Caco-2 (cell line): ENCODE measurements at regions not wholly inside any gene's neighbourhood (a gene's known extent, or its start where the extent isn't known, plus 50 kb on each side); places are given as distances from the start of the nearest gene placed in this dataset.

Experiments
- BruUV-seq: library from RNA; stranded (reverse); fragments of 400-500 nt; replicated peaks from 2 replicates; lab custom pipeline; 2021; lab: Mats Ljungman, UMichigan
- CTCF ChIA-PET: fragments of 300-600 bp; sonication (Branson Sonifier 250); formaldehyde crosslinking; loops from one replicate; lab custom pipeline; 2022; ENCODE audit warnings: antibody characterized with exemption; lab: Charles Lee
- POLR2A ChIA-PET: fragments of 300-600 bp; sonication (Branson Sonifier 250); formaldehyde crosslinking; loops from one replicate; lab custom pipeline; 2022; ENCODE audit warnings: antibody characterized with exemption; lab: Charles Lee
- DNase-seq, 2 experiments: peaks; one replicate each; pipeline versions ENCODE4 v3.0.0 to v3.0.0-alpha.2; 2020 to 2022
- H3K27me3 ChIP-seq: replicated peaks from 2 replicates; pipeline ENCODE4 v1.6.0; 2011; ENCODE audit warnings: low read length; ENCODE audit not compliant: control insufficient read depth, insufficient read depth
- H3K36me3 ChIP-seq: 2 replicates; pipeline ENCODE4 v1.5.1; 2011; ENCODE audit warnings: low read length; ENCODE audit not compliant: control insufficient read depth, insufficient read depth
- H3K4me1 ChIP-seq: fragments of 250-450 bp; sonication (Bioruptor Pico); 2 replicates; pipeline ENCODE4 v1.5.1; 2020; ENCODE audit warnings: mild to moderate bottlenecking
- H3K4me3 ChIP-seq: 2 replicates; pipeline ENCODE4 v1.5.1; 2011; ENCODE audit warnings: low read depth, mild to moderate bottlenecking, control low read depth, low read length
- H3K9me3 ChIP-seq: fragments of 250-450 bp; sonication (Bioruptor Pico); 2 replicates; pipeline ENCODE4 v1.5.1; 2020; ENCODE audit warnings: mild to moderate bottlenecking, moderate library complexity
- H3K27ac Mint-ChIP-seq: one replicate; pipeline ENCODE4 v1.8.0; 2022; ENCODE audit warnings: mixed read lengths; ENCODE audit not compliant: unreplicated experiment
- H3K27me3 Mint-ChIP-seq: one replicate; pipeline ENCODE4 v1.8.0; 2022; ENCODE audit warnings: mixed read lengths; ENCODE audit not compliant: insufficient read depth, unreplicated experiment
- H3K36me3 Mint-ChIP-seq: one replicate; pipeline ENCODE4 v1.8.0; 2022; ENCODE audit warnings: mild to moderate bottlenecking, mixed read lengths; ENCODE audit not compliant: insufficient read depth, unreplicated experiment
- H3K4me1 Mint-ChIP-seq: one replicate; pipeline ENCODE4 v1.8.0; 2022; ENCODE audit warnings: low read depth, mixed read lengths; ENCODE audit not compliant: unreplicated experiment
- H3K4me3 Mint-ChIP-seq: one replicate; pipeline ENCODE4 v1.8.0; 2022; ENCODE audit warnings: mild to moderate bottlenecking, moderate library complexity, mixed read lengths; ENCODE audit not compliant: unreplicated experiment
- H3K9me3 Mint-ChIP-seq: one replicate; pipeline ENCODE4 v1.8.0; 2022; ENCODE audit warnings: mixed read lengths; ENCODE audit not compliant: unreplicated experiment
- intact Hi-C: fragments of 100-400 bp; cut with micrococcal nuclease; formaldehyde crosslinking; loops from one replicate; pipeline ENCODE4 v1.10.0; 2022; ENCODE audit not compliant: unreplicated experiment
- TF ChIP-seq, protein P1 (sequence below), 2 experiments: fragments of 200-600 bp in 1 of 2; IDR thresholded peaks; 1 replicate in 1 of 2; 2 replicates in 1 of 2; pipeline versions ENCODE4 v1.5.1 to v1.8.0; 2011 to 2022; ENCODE audit warnings: antibody characterized with exemption in 1 of 2, control low read depth in 1 of 2, inconsistent platforms in 1 of 2, low read depth in 1 of 2, low read length in 1 of 2, mild to moderate bottlenecking in 1 of 2, moderate library complexity in 1 of 2; ENCODE audit not compliant: insufficient read depth in 1 of 2, severe bottlenecking in 1 of 2, unreplicated experiment in 1 of 2

DNA sequence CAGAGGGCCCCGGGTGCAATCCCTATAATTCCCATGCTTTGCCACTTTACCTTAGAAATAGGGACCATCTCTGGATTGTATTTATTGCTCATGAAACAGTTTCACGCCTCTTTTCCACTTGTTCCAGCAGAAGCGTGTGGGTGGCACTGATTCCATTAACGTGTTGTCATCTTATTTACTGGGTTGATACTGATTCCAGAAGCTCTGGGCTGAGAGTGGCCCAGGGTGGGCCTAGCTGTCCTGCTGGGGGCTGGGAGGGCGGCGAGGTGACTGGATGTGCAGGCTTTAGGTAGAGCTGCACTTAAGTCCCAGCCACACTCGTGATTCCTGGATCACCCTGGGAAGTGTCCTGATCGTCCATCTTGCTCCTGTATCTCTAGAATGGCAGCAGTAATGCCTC is 155.0 kb downstream of the TEX29 start:
- 0 out of 2 replicates have a peak, but pooled peaks cover 2% of the 10 kb centered on the region for H3K9me3 ChIP-seq
- H3K27me3 Mint-ChIP-seq = peaks cover 36% of the 10 kb centered on the region
- ChIA-PET POLR2A (no interaction called here), CTCF (interaction anchor here (0.7 kb wide), 1 partner anchor 969 kb away, joined by 3 read pairs; no protein-coding TSS in a partner anchor)
- no peak overlapping the region for H3K4me3 Mint-ChIP-seq
- H3K9me3 Mint-ChIP-seq = no peaks in the 10 kb centered on the region
- BruUV-seq = no TSS peak
- TF ChIP-seq, protein P1, sequence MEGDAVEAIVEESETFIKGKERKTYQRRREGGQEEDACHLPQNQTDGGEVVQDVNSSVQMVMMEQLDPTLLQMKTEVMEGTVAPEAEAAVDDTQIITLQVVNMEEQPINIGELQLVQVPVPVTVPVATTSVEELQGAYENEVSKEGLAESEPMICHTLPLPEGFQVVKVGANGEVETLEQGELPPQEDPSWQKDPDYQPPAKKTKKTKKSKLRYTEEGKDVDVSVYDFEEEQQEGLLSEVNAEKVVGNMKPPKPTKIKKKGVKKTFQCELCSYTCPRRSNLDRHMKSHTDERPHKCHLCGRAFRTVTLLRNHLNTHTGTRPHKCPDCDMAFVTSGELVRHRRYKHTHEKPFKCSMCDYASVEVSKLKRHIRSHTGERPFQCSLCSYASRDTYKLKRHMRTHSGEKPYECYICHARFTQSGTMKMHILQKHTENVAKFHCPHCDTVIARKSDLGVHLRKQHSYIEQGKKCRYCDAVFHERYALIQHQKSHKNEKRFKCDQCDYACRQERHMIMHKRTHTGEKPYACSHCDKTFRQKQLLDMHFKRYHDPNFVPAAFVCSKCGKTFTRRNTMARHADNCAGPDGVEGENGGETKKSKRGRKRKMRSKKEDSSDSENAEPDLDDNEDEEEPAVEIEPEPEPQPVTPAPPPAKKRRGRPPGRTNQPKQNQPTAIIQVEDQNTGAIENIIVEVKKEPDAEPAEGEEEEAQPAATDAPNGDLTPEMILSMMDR (IDR thresholded peaks at IDR 0.05; ENCODE audit: insufficient read depth in 1 of 2, low read depth in 1 of 2, low read length in 1 of 2, severe bottlenecking in 1 of 2, unreplicated experiment in 1 of 2) = no peak
- H3K27me3 ChIP-seq = no peaks in the 10 kb centered on the region; the same call in 1 of the 2 replicates
- H3K36me3 ChIP-seq = no peaks in the 10 kb centered on the region
- DNase-seq = no peak
- H3K4me1 Mint-ChIP-seq = no peaks in the 10 kb centered on the region
- H3K4me1 ChIP-seq = no peaks in the 10 kb centered on the region
- no peak overlapping the region for H3K27ac Mint-ChIP-seq
- intact Hi-C loops = no loop called here
- H3K4me3 ChIP-seq = no peak overlapping the region
- H3K36me3 Mint-ChIP-seq = no peaks in the 10 kb centered on the region

DNA sequence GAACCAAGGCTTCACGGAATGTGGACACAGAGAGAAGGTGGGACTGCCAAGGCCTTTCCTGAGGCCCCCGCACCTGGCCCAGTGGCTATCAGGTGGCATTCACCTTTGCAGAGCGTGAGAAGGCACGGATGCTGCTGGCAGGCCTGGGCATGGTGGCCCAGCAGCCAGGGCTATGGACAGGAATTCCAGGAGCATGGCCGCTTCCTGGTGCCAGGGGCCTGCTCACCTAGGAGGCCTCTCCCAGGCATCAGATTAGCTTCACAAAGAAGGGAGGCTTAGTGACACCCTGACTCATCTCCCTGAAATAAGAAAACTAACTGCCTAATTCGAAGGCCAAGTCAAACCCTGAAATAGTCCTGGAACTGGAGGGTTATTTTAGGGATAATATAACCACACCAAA is 155.8 kb downstream of the TEX29 start:
- Mint-ChIP-seq H3K27ac (no peak overlapping the region), H3K36me3 (no peaks in the 10 kb centered on the region), H3K4me3 (no peak overlapping the region), H3K4me1 (no peaks in the 10 kb centered on the region), H3K9me3 (no peaks in the 10 kb centered on the region), H3K27me3 (peaks cover 41% of the 10 kb centered on the region)
- BruUV-seq = no TSS peak
- Histone ChIP-seq H3K4me1 (no peaks in the 10 kb centered on the region), H3K36me3 (no peaks in the 10 kb centered on the region), H3K27me3 (no peaks in the 10 kb centered on the region; the same call in 1 of the 2 replicates), H3K4me3 (no peak overlapping the region), H3K9me3 (0 out of 2 replicates have a peak, but pooled peaks cover 2% of the 10 kb centered on the region)
- CTCF ChIA-PET = interaction anchor here (0.6 to 0.7 kb wide), 2 partner anchors 212 to 968 kb away, joined by 3 read pairs; no protein-coding TSS in a partner anchor
- POLR2A ChIA-PET = no interaction called here
- TF ChIP-seq, protein P1 (IDR thresholded peaks at IDR 0.05; ENCODE audit: insufficient read depth in 1 of 2, low read depth in 1 of 2, low read length in 1 of 2, severe bottlenecking in 1 of 2, unreplicated experiment in 1 of 2) = no peak
- intact Hi-C loops = no loop called here
- DNase-seq = no peak

DNA sequence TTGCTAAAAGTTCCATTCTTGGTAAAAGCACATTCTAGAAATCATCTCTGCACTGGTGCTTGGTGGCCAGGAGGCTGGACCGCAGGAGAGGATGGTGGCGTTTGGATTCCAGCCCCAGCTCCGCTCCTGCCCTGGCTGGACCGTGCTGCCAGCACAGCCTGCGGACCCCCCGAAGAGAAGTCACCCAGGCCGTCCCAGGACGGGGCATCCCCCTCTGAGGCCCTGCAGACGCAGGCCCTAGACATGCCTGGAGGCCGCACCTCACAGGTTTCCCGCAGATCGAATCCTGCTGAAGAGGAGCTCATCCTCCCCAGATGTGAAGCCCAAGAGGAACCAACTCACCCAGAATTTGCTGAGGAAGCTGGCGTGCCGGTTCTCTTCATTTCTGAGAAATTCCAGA is 159.0 kb downstream of the TEX29 start:
- ChIA-PET CTCF (interaction anchor here (0.6 kb wide), 1 partner anchor 965 kb away, joined by 4 read pairs; no protein-coding TSS in a partner anchor), POLR2A (no interaction called here)
- Histone ChIP-seq H3K4me1 (no peaks in the 10 kb centered on the region), H3K36me3 (no peaks in the 10 kb centered on the region), H3K27me3 (no peaks in the 10 kb centered on the region), H3K4me3 (no peak overlapping the region), H3K9me3 (0 out of 2 replicates have a peak, but pooled peaks cover 2% of the 10 kb centered on the region)
- Mint-ChIP-seq H3K4me3 (no peak overlapping the region), H3K4me1 (no peaks in the 10 kb centered on the region), H3K27ac (no peak overlapping the region), H3K27me3 (peaks cover 26% of the 10 kb centered on the region), H3K36me3 (no peaks in the 10 kb centered on the region), H3K9me3 (no peaks in the 10 kb centered on the region)
- BruUV-seq = no TSS peak
- TF ChIP-seq, protein P1 (IDR thresholded peaks at IDR 0.05; ENCODE audit: insufficient read depth in 1 of 2, low read depth in 1 of 2, low read length in 1 of 2, severe bottlenecking in 1 of 2, unreplicated experiment in 1 of 2) = no peak
- intact Hi-C loops = no loop called here
- no peak for DNase-seq
